Coronary artery (tissue), 2 donors: ENCODE measurements at regions not wholly inside any gene's neighbourhood (a gene's known extent, or its start where the extent isn't known, plus 50 kb on each side); places are given as distances from the start of the nearest gene placed in this dataset.

Experiments
- DNase-seq: peaks from one replicate; pipeline ENCODE4 v3.0.0-alpha.2; 2017; ENCODE audit warnings: low spot score
- H3K27ac ChIP-seq, 2 donors: fragments of 200-600 bp; sonication (generic); one replicate each; pipeline ENCODE4 v1.5.1; 2016 to 2019
- H3K4me3 ChIP-seq: fragments of 200-600 bp; sonication (generic); 2 replicates; pipeline ENCODE4 v1.5.1; 2016; ENCODE audit warnings: mild to moderate bottlenecking, moderate library complexity
- TF ChIP-seq, protein P1 (sequence below): fragments of 200-600 bp; sonication (generic); IDR thresholded peaks from one replicate; pipeline ENCODE4 v1.5.1; 2019; ENCODE audit warnings: antibody characterized with exemption

- DNase-seq = peak; percentile 38
- H3K4me3 ChIP-seq = no peak overlapping the region
- H3K27ac ChIP-seq = no peak overlapping the region
- TF ChIP-seq, protein P1, sequence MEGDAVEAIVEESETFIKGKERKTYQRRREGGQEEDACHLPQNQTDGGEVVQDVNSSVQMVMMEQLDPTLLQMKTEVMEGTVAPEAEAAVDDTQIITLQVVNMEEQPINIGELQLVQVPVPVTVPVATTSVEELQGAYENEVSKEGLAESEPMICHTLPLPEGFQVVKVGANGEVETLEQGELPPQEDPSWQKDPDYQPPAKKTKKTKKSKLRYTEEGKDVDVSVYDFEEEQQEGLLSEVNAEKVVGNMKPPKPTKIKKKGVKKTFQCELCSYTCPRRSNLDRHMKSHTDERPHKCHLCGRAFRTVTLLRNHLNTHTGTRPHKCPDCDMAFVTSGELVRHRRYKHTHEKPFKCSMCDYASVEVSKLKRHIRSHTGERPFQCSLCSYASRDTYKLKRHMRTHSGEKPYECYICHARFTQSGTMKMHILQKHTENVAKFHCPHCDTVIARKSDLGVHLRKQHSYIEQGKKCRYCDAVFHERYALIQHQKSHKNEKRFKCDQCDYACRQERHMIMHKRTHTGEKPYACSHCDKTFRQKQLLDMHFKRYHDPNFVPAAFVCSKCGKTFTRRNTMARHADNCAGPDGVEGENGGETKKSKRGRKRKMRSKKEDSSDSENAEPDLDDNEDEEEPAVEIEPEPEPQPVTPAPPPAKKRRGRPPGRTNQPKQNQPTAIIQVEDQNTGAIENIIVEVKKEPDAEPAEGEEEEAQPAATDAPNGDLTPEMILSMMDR = no peak
Observed at GRCh38 chr11:116112087-116112935, 608.1 kb upstream of the CADM1 start.

DNA sequence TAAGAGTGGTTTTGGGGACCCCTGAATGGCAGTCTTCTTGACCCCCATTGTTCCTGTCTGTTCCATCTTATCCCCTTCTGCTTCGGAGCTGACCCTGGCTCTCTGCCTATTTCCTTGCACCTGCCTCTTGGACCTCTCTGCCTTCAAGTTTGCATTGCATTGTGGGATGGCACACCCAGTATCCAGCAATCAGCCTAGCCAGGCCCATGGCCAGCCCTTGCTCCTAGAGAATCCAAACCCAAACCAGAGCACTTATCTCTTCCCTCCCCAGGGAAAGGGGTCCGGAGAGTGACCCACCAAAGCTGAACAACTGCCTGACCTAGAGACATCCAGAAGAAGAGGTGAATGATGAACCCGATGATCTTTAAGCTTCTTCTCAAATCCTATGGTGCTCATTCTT is 607.3 kb upstream of the CADM1 start:
- no peak overlapping the region for H3K27ac ChIP-seq
- TF ChIP-seq, protein P1 = no peak
- no peak overlapping the region for H3K4me3 ChIP-seq
- peak; percentile 67 for DNase-seq

DNA sequence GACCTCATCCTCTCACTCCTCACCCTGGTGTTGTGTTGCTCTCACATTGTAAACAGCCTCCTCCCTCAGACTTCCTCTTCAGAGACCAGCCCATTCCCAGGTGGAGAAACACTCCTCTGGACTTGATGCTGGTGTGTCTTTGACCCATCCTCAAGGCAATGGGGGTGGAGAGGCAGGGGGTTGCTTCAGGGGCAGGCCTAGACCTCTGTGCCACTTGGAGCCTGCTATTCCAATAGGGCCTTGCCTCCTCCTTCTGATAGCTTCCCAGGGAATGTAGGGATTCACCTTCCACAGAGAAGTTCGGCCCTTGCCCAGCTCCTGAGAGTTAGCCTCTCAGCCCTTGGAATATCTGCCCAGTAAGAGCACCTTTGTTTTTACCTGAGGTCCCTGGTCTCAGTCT is 606.6 kb upstream of the CADM1 start:
- Histone ChIP-seq H3K27ac (no peak overlapping the region), H3K4me3 (no peak overlapping the region)
- TF ChIP-seq, protein P1 = no peak
- DNase-seq = peak; percentile 53

DNA sequence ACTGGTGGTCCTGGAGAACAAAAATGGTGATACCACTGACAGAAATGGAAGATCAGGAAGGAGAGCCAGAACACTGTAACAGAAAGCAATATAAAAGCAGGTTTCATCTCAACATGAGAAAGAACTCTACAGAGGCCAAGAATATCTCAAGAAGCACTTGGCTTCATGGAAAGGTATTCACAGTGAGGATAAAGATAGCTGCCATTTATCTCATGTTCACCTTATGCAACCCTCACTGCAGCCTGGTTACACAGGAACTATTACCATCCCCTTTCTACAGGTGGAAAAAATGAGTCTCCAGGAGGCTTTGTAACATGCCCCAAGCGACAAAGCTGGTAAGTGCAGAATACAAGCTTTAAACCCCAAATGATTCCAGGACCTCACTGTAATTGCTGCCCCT is 606.1 kb upstream of the CADM1 start:
- H3K27ac ChIP-seq = no peak overlapping the region
- no peak for DNase-seq
- no peak overlapping the region for H3K4me3 ChIP-seq
- TF ChIP-seq, protein P1 = no peak

DNA sequence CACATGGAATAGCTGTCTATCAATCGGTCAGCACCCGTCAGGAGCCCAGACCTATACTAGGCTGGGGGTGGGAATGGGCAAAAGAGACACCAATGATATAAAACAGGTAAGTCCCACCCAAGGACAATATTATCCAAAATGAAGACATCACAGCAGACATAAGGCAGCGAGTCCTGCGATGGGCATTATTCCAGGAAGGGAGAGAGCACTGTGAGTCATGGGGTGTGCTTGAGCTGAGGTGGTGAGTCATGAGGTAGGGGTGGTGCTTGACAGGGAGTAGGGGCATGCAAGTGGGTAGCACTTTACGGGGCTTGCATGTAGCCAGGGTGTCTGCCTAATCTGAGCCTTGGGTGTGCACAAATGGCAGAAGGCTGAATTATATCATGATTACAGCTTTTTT is 605.0 kb upstream of the CADM1 start:
- H3K4me3 ChIP-seq = no peak overlapping the region
- peak; percentile 53 for DNase-seq
- TF ChIP-seq, protein P1 = no peak
- no peak overlapping the region for H3K27ac ChIP-seq

GRCh38 chr11:116108161-116108560 is 603.9 kb upstream of the CADM1 start:
- DNase-seq = peak; percentile 24
- Histone ChIP-seq H3K27ac (no peak overlapping the region), H3K4me3 (no peak overlapping the region)
- TF ChIP-seq, protein P1 = no peak

DNA sequence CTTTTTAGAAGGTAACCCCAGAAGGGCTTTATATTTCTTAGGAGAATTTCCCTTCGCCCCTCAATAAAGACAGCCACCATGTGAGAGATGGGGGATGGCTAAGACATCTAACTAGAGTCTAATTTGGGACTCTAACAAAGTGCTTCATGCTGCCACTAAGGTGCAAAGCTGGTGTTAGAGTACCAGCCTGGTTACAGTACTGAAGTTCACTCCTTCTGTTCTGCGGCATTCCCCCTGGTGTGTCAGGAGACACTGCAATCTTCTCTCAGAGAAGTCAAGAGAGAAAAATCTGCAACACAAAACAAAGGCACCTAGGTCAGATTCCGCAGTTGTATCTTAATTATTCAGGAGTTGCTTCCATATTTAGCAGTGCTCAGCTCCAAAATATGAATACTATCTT is 603.0 kb upstream of the CADM1 start:
- H3K4me3 ChIP-seq = no peak overlapping the region
- DNase-seq = peak; percentile 12
- TF ChIP-seq, protein P1 = no peak
- no peak overlapping the region for H3K27ac ChIP-seq
